Left lobe of liver (tissue), 2 donors: ENCODE measurements at regions not wholly inside any gene's neighbourhood (a gene's known extent, or its start where the extent isn't known, plus 50 kb on each side); places are given as distances from the start of the nearest gene placed in this dataset.

ENCODE experiments used
- ATAC-seq: fragments of 200-7000 bp; cut with Tn5 transposase; one replicate; pipeline ENCODE4 v1.9.1; 2020; ENCODE audit warnings: mild to moderate bottlenecking, moderate library complexity
- DNase-seq: peaks from one replicate; pipeline ENCODE4 v3.0.0-alpha.2; 2020; ENCODE audit warnings: low spot score
- donor health status: DM: no; HTN: no; CAD: no; lungs with moderate emphysema.
- donor health status: DM: no; HTN: yes; CAD: no.

GRCh38 chr2:81576713-81577112 is 1272.2 kb upstream of the LRRTM1 start:
- DNase-seq = no peak
- no peak for ATAC-seq

GRCh38 chr2:81551040-81551634 is 1246.6 kb upstream of the LRRTM1 start:
- DNase-seq (no peak), ATAC-seq (no peak)

- ATAC-seq = no peak
- no peak for DNase-seq
Measured at GRCh38 chr2:81550277-81550676, 1245.7 kb upstream of the LRRTM1 start.

GRCh38 chr2:81549646-81550045 is 1245.1 kb upstream of the LRRTM1 start:
- no peak for ATAC-seq
- DNase-seq = no peak

GRCh38 chr2:81545626-81546025 is 1241.1 kb upstream of the LRRTM1 start:
- ATAC-seq (no peak), DNase-seq (no peak)

GRCh38 chr2:81542119-81542518 is 1237.6 kb upstream of the LRRTM1 start:
- no peak for ATAC-seq

GRCh38 chr2:81529944-81530343 is 1225.4 kb upstream of the LRRTM1 start:
- ATAC-seq (no peak), DNase-seq (no peak)

More at GRCh38 chr2:81542119-81542518, 1237.6 kb upstream of the LRRTM1 start:
- DNase-seq = no peak

GRCh38 chr2:81528852-81529480 is 1224.4 kb upstream of the LRRTM1 start:
- no peak for DNase-seq
- ATAC-seq = no peak

GRCh38 chr2:81523344-81523743 is 1218.8 kb upstream of the LRRTM1 start:
- ATAC-seq (no peak), DNase-seq (no peak)

- no peak for ATAC-seq
Measured at GRCh38 chr2:81513328-81513727, 1208.8 kb upstream of the LRRTM1 start.

GRCh38 chr2:81505586-81505985 is 1201.0 kb upstream of the LRRTM1 start:
- no peak for DNase-seq
- ATAC-seq = no peak

More at GRCh38 chr2:81513328-81513727, 1208.8 kb upstream of the LRRTM1 start:
- no peak for DNase-seq

GRCh38 chr2:81495556-81495955 is 1191.0 kb upstream of the LRRTM1 start:
- DNase-seq (no peak), ATAC-seq (no peak)

- DNase-seq = no peak
- ATAC-seq = no peak
Measured at GRCh38 chr2:81483254-81483653, 1178.7 kb upstream of the LRRTM1 start.

- no peak for DNase-seq
- ATAC-seq = no peak
Measured at GRCh38 chr2:81481994-81482368, 1177.4 kb upstream of the LRRTM1 start.

GRCh38 chr2:81481242-81481993 is 1176.9 kb upstream of the LRRTM1 start:
- no peak for DNase-seq
- ATAC-seq = no peak

GRCh38 chr2:81467096-81467495 is 1162.5 kb upstream of the LRRTM1 start:
- peak; percentile 37 for DNase-seq
- no peak for ATAC-seq

GRCh38 chr2:81462420-81462819 is 1157.9 kb upstream of the LRRTM1 start:
- no peak for ATAC-seq
- no peak for DNase-seq

GRCh38 chr2:81445176-81445575 is 1140.6 kb upstream of the LRRTM1 start:
- ATAC-seq (no peak), DNase-seq (no peak)

GRCh38 chr2:81437456-81438000 is 1133.0 kb upstream of the LRRTM1 start:
- DNase-seq = no peak
- ATAC-seq = no peak

- no peak for ATAC-seq
- DNase-seq = no peak
Measured at GRCh38 chr2:81436256-81436655, 1131.7 kb upstream of the LRRTM1 start.

- ATAC-seq (no peak), DNase-seq (no peak)
Measured at GRCh38 chr2:81412681-81413080, 1108.1 kb upstream of the LRRTM1 start.

- no peak for ATAC-seq
Measured at GRCh38 chr2:81403508-81403907, 1099.0 kb upstream of the LRRTM1 start.

More at GRCh38 chr2:81403508-81403907, 1099.0 kb upstream of the LRRTM1 start:
- DNase-seq = no peak
